OCI-LY3 (cell line): ENCODE measurements at regions not wholly inside any gene's neighbourhood (a gene's known extent, or its start where the extent isn't known, plus 50 kb on each side); places are given as distances from the start of the nearest gene placed in this dataset.
A peak's percentile ranks its signal among the peaks of the same experiment; 100 is the strongest.

Experiments used
- H2AFZ ChIP-seq: fragments of 200-600, 300-600 bp; shearing (Covaris generic); 2 replicates; pipeline ENCODE4 v1.6.0; 2014; ENCODE audit warnings: antibody characterized with exemption, low read depth, low read length
- H3K27ac ChIP-seq: fragments of 200-600, 300-600 bp; sonication (generic); 2 replicates; pipeline ENCODE4 v1.5.1; 2014; ENCODE audit warnings: mild to moderate bottlenecking, low read length, moderate library complexity, mixed read lengths
- H3K27me3 ChIP-seq: fragments of 200-600, 300-600 bp; sonication (generic); 2 replicates; pipeline ENCODE4 v1.6.1; 2014; ENCODE audit warnings: low read depth, low read length, mixed read lengths
- H3K36me3 ChIP-seq: fragments of 200-600, 300-600 bp; sonication (generic); replicated peaks from 2 replicates; pipeline ENCODE3; 2014; ENCODE audit warnings: low read depth, low read length, mixed read lengths
- H3K4me1 ChIP-seq: fragments of 300-600, 200-600 bp; sonication (generic); 2 replicates; pipeline ENCODE4 v1.6.1; 2014; ENCODE audit warnings: low read length, mixed read lengths
- H3K4me2 ChIP-seq: fragments of 200-600, 300-600 bp; sonication (generic); 2 replicates; pipeline ENCODE4 v1.6.1; 2014; ENCODE audit warnings: low read length, mixed read lengths
- H3K4me3 ChIP-seq: fragments of 300-600, 200-600 bp; sonication (generic); 2 replicates; pipeline ENCODE4 v1.5.1; 2014; ENCODE audit warnings: antibody characterized with exemption, mild to moderate bottlenecking, low read length, moderate library complexity
- H3K79me2 ChIP-seq: fragments of 300-600, 200-600 bp; shearing (Covaris generic); 2 replicates; pipeline ENCODE4 v1.6.1; 2014; ENCODE audit warnings: mild to moderate bottlenecking, low read length, mixed read lengths
- H3K9ac ChIP-seq: fragments of 300-600, 200-600 bp; shearing (Covaris generic); 2 replicates; pipeline ENCODE4 v1.6.0; 2014; ENCODE audit warnings: mild to moderate bottlenecking, low read length, moderate library complexity
- H3K9me3 ChIP-seq: fragments of 200-600, 300-600 bp; shearing (Covaris generic); 2 replicates; pipeline ENCODE4 v1.6.1; 2014; ENCODE audit warnings: low read length, mixed read lengths; ENCODE audit not compliant: insufficient read depth
- H4K20me1 ChIP-seq: fragments of 200-600, 300-600 bp; sonication (generic); 2 replicates; pipeline ENCODE4 v1.6.1; 2016; ENCODE audit warnings: low read length, mixed read lengths; ENCODE audit not compliant: insufficient read depth
- CTCF ChIP-seq: fragments of 200-600, 300-600 bp; sonication (generic); IDR thresholded peaks from 2 replicates; pipeline ENCODE4 v1.5.1; 2014; ENCODE audit warnings: antibody characterized with exemption, low read length, low read depth
- EZH2phosphoT487 ChIP-seq: fragments of 200-600 bp; shearing (Covaris generic); IDR thresholded peaks from 2 replicates; pipeline ENCODE4 v1.6.1; 2018; ENCODE audit warnings: antibody characterized with exemption, mixed run types, low read depth

- no peaks in the 10 kb centered on the region for H3K79me2 ChIP-seq
- H3K9ac ChIP-seq: no peak overlapping the region
- H3K4me3 ChIP-seq: no peak overlapping the region
- no peaks in the 10 kb centered on the region for H4K20me1 ChIP-seq
- no peak overlapping the region for H3K4me2 ChIP-seq
- no peaks in the 10 kb centered on the region for H3K27me3 ChIP-seq
- no peaks in the 10 kb centered on the region for H3K9me3 ChIP-seq
- no peaks in the 10 kb centered on the region for H3K36me3 ChIP-seq
- H3K27ac ChIP-seq: no peak overlapping the region
- H2AFZ ChIP-seq: no peak overlapping the region
- peaks cover 10% of the 10 kb centered on the region for H3K4me1 ChIP-seq
- TF ChIP-seq CTCF (no peak), EZH2phosphoT487 (no peak)
Measured at GRCh38 chr10:81027223-81027622, 489.5 kb downstream of the SH2D4B start.

GRCh38 chr10:81027706-81028105 lies 490.0 kb downstream of the SH2D4B start:
- peaks cover 12% of the 10 kb centered on the region for H3K4me1 ChIP-seq
- no peak overlapping the region for H3K27ac ChIP-seq
- H3K79me2 ChIP-seq: no peaks in the 10 kb centered on the region
- no peaks in the 10 kb centered on the region for H3K27me3 ChIP-seq
- H3K9ac ChIP-seq: no peak overlapping the region
- no peak for TF ChIP-seq CTCF
- no peak for TF ChIP-seq EZH2phosphoT487
- H4K20me1 ChIP-seq: no peaks in the 10 kb centered on the region
- H3K4me2 ChIP-seq: no peak overlapping the region
- no peak overlapping the region for H2AFZ ChIP-seq
- no peaks in the 10 kb centered on the region for H3K36me3 ChIP-seq
- H3K9me3 ChIP-seq: no peaks in the 10 kb centered on the region
- no peak overlapping the region for H3K4me3 ChIP-seq

- peaks cover 28% of the 10 kb centered on the region for H3K4me1 ChIP-seq
- TF ChIP-seq CTCF: no peak
- TF ChIP-seq EZH2phosphoT487: no peak
- no peaks in the 10 kb centered on the region for H3K36me3 ChIP-seq
- peak overlapping the region; percentile 16; the same call in 1 of the 2 replicates for H3K27ac ChIP-seq
- H2AFZ ChIP-seq: no peak overlapping the region
- H3K27me3 ChIP-seq: no peaks in the 10 kb centered on the region
- no peaks in the 10 kb centered on the region for H4K20me1 ChIP-seq
- no peaks in the 10 kb centered on the region for H3K9me3 ChIP-seq
- no peak overlapping the region for H3K4me3 ChIP-seq
- H3K9ac ChIP-seq: no peak overlapping the region
- no peak overlapping the region for H3K4me2 ChIP-seq
- H3K79me2 ChIP-seq: no peaks in the 10 kb centered on the region
Measured at GRCh38 chr10:81031774-81032173, 494.1 kb downstream of the SH2D4B start.

GRCh38 chr10:81034383-81034782 lies 496.7 kb downstream of the SH2D4B start:
- Histone ChIP-seq H3K27ac (no peak overlapping the region), H3K36me3 (no peaks in the 10 kb centered on the region), H3K4me2 (no peak overlapping the region), H4K20me1 (no peaks in the 10 kb centered on the region), H3K79me2 (no peaks in the 10 kb centered on the region), H3K4me1 (peaks cover 28% of the 10 kb centered on the region), H3K9ac (no peak overlapping the region), H3K27me3 (no peaks in the 10 kb centered on the region), H3K4me3 (no peak overlapping the region), H3K9me3 (no peaks in the 10 kb centered on the region), H2AFZ (no peak overlapping the region)
- TF ChIP-seq EZH2phosphoT487: no peak
- TF ChIP-seq CTCF: no peak
